ENCODE measurements at regions not wholly inside any gene's neighbourhood (a gene's known extent, or its start where the extent isn't known, plus 50 kb on each side); places are given as distances from the start of the nearest gene placed in this dataset.
A peak's percentile ranks its signal among the peaks of the same experiment; 100 is the strongest.
"Not testable (repeated sequence)": the region's sequence is repeated elsewhere in the genome, so short reads cannot be mapped to it uniquely, and the experiment has no call there.

GRCh38 chr16:13385156-13386040 is 484.0 kb downstream of the SHISA9 start:
- H3K27ac Mint-ChIP-seq, POLR2A ChIA-PET, H3K27me3 Mint-ChIP-seq, H3K4me3 Mint-ChIP-seq, ATAC-seq, DNase-seq, H3K4me1 Mint-ChIP-seq: not testable (repeated sequence)
- Mint-ChIP-seq H3K36me3 (peaks cover 0 to 40% (median 4%) of the 10 kb centered on the region in 3 donors), H3K9me3 (peaks cover 11 to 71% (median 44%) of the 10 kb centered on the region in 9 donors)

GRCh38 chr16:13390093-13390985 is 488.9 kb downstream of the SHISA9 start:
- ATAC-seq (no peak), DNase-seq (no peak)
- H3K36me3 Mint-ChIP-seq, result peaks cover 0 to 15% (median 4%) of the 10 kb centered on the region in 3 donors
- H3K27me3 Mint-ChIP-seq, result peaks cover 0 to 7% (median 0%) of the 10 kb centered on the region in 5 donors
- POLR2A ChIA-PET, result no interaction called here
- H3K9me3 Mint-ChIP-seq, result peaks cover 0 to 35% (median 16%) of the 10 kb centered on the region in 9 donors
- no peak overlapping the region for H3K27ac Mint-ChIP-seq
- H3K4me3 Mint-ChIP-seq, result peak overlapping the region in 1 of 10 donors; percentile 1
- H3K4me1 Mint-ChIP-seq, result peaks cover 0 to 8% (median 0%) of the 10 kb centered on the region in 4 donors

GRCh38 chr16:13390986-13391305 is 489.5 kb downstream of the SHISA9 start:
- H3K36me3 Mint-ChIP-seq, result peaks cover 0 to 12% (median 4%) of the 10 kb centered on the region in 3 donors
- no peak overlapping the region for H3K27ac Mint-ChIP-seq
- H3K4me3 Mint-ChIP-seq, result no peak overlapping the region
- no peak for DNase-seq
- peaks cover 0 to 8% (median 0%) of the 10 kb centered on the region in 4 donors for H3K4me1 Mint-ChIP-seq
- peaks cover 0 to 31% (median 13%) of the 10 kb centered on the region in 9 donors for H3K9me3 Mint-ChIP-seq
- no peak for ATAC-seq
- POLR2A ChIA-PET, result no interaction called here
- H3K27me3 Mint-ChIP-seq, result peaks cover 0 to 7% (median 0%) of the 10 kb centered on the region in 5 donors

- Mint-ChIP-seq H3K4me3 (no peak overlapping the region), H3K27ac (no peak overlapping the region), H3K4me1 (peaks cover 0 to 8% (median 0%) of the 10 kb centered on the region in 4 donors), H3K27me3 (peaks cover 0 to 7% (median 0%) of the 10 kb centered on the region in 5 donors), H3K9me3 (peaks cover 0 to 29% (median 13%) of the 10 kb centered on the region in 9 donors), H3K36me3 (peaks cover 0 to 9% (median 4%) of the 10 kb centered on the region in 3 donors)
- DNase-seq, result no peak
- POLR2A ChIA-PET, result no interaction called here
- ATAC-seq, result no peak
Observed at GRCh38 chr16:13391337-13391736, 489.9 kb downstream of the SHISA9 start.

GRCh38 chr16:13392341-13392740 is 490.9 kb downstream of the SHISA9 start:
- Mint-ChIP-seq H3K4me3 (no peak overlapping the region), H3K27ac (no peak overlapping the region), H3K4me1 (peaks cover 0 to 8% (median 0%) of the 10 kb centered on the region in 4 donors), H3K27me3 (peaks cover 0 to 7% (median 0%) of the 10 kb centered on the region in 5 donors), H3K36me3 (peaks cover 0 to 5% (median 0%) of the 10 kb centered on the region in 3 donors), H3K9me3 (peaks cover 0 to 21% (median 9%) of the 10 kb centered on the region in 9 donors)
- DNase-seq, result no peak
- no peak for ATAC-seq
- POLR2A ChIA-PET, result no interaction called here

- peaks cover 0 to 8% (median 0%) of the 10 kb centered on the region in 4 donors for H3K4me1 Mint-ChIP-seq
- no peak overlapping the region for H3K4me3 Mint-ChIP-seq
- ATAC-seq (no peak), DNase-seq (no peak)
- H3K36me3 Mint-ChIP-seq, result no peaks in the 10 kb centered on the region
- H3K27me3 Mint-ChIP-seq, result peaks cover 0 to 7% (median 0%) of the 10 kb centered on the region in 5 donors
- H3K9me3 Mint-ChIP-seq, result peaks cover 0 to 9% (median 4%) of the 10 kb centered on the region in 9 donors
- no peak overlapping the region for H3K27ac Mint-ChIP-seq
- POLR2A ChIA-PET, result no interaction called here
Observed at GRCh38 chr16:13393816-13394215, 492.4 kb downstream of the SHISA9 start.

GRCh38 chr16:13394488-13394887 is 493.1 kb downstream of the SHISA9 start:
- Mint-ChIP-seq H3K27ac (no peak overlapping the region), H3K4me3 (no peak overlapping the region), H3K4me1 (peaks cover 0 to 8% (median 0%) of the 10 kb centered on the region in 4 donors), H3K9me3 (peaks cover 0 to 5% (median 2%) of the 10 kb centered on the region in 9 donors), H3K36me3 (no peaks in the 10 kb centered on the region), H3K27me3 (peaks cover 0 to 7% (median 0%) of the 10 kb centered on the region in 5 donors)
- DNase-seq (no peak), ATAC-seq (no peak)
- POLR2A ChIA-PET, result no interaction called here

- no peak for DNase-seq
- Mint-ChIP-seq H3K4me1 (no peaks in the 10 kb centered on the region), H3K4me3 (no peak overlapping the region), H3K36me3 (no peaks in the 10 kb centered on the region), H3K9me3 (peaks cover 0 to 15% (median 1%) of the 10 kb centered on the region in 9 donors), H3K27me3 (peaks cover 0 to 3% (median 0%) of the 10 kb centered on the region in 5 donors), H3K27ac (no peak overlapping the region)
- no peak for ATAC-seq
- POLR2A ChIA-PET, result no interaction called here
Observed at GRCh38 chr16:13397126-13397525, 495.7 kb downstream of the SHISA9 start.

- ATAC-seq, result no peak
- Mint-ChIP-seq H3K4me3 (no peak overlapping the region), H3K36me3 (no peaks in the 10 kb centered on the region)
Observed at GRCh38 chr16:13401641-13402040, 500.2 kb downstream of the SHISA9 start.

GRCh38 chr16:13402601-13403000 is 501.2 kb downstream of the SHISA9 start:
- DNase-seq (no peak), ATAC-seq (no peak)
- peaks cover 0 to 30% (median 10%) of the 10 kb centered on the region in 9 donors for H3K9me3 Mint-ChIP-seq
- H3K4me3 Mint-ChIP-seq, result no peak overlapping the region
- no peaks in the 10 kb centered on the region for H3K4me1 Mint-ChIP-seq
- POLR2A ChIA-PET, result no interaction called here
- peaks cover 0 to 8% (median 0%) of the 10 kb centered on the region in 5 donors for H3K27me3 Mint-ChIP-seq
- H3K36me3 Mint-ChIP-seq, result no peaks in the 10 kb centered on the region
- H3K27ac Mint-ChIP-seq, result no peak overlapping the region

More at GRCh38 chr16:13401641-13402040, 500.2 kb downstream of the SHISA9 start:
- DNase-seq, result no peak
- H3K9me3 Mint-ChIP-seq, result peaks cover 0 to 26% (median 10%) of the 10 kb centered on the region in 9 donors
- no peak overlapping the region for H3K27ac Mint-ChIP-seq
- POLR2A ChIA-PET, result no interaction called here
- no peaks in the 10 kb centered on the region for H3K4me1 Mint-ChIP-seq
- peaks cover 0 to 8% (median 0%) of the 10 kb centered on the region in 5 donors for H3K27me3 Mint-ChIP-seq

GRCh38 chr16:13403326-13403725 is 501.9 kb downstream of the SHISA9 start:
- H3K27ac Mint-ChIP-seq, result no peak overlapping the region
- no peaks in the 10 kb centered on the region for H3K36me3 Mint-ChIP-seq
- no peak overlapping the region for H3K4me3 Mint-ChIP-seq
- POLR2A ChIA-PET, result no interaction called here
- peaks cover 0 to 8% (median 0%) of the 10 kb centered on the region in 5 donors for H3K27me3 Mint-ChIP-seq
- ATAC-seq (no peak), DNase-seq (no peak)
- no peaks in the 10 kb centered on the region for H3K4me1 Mint-ChIP-seq
- peaks cover 0 to 30% (median 10%) of the 10 kb centered on the region in 9 donors for H3K9me3 Mint-ChIP-seq

GRCh38 chr16:13414154-13414553 is 505.8 kb upstream of the ERCC4 start:
- Mint-ChIP-seq H3K27ac (no peak overlapping the region), H3K36me3 (no peaks in the 10 kb centered on the region), H3K9me3 (peaks cover 0 to 10% (median 0%) of the 10 kb centered on the region in 9 donors), H3K27me3 (peaks cover 0 to 9% (median 2%) of the 10 kb centered on the region in 5 donors), H3K4me1 (no peaks in the 10 kb centered on the region), H3K4me3 (no peak overlapping the region)
- DNase-seq (no peak), ATAC-seq (no peak)
- POLR2A ChIA-PET, result no interaction called here
